ENCODE measurements at regions not wholly inside any gene's neighbourhood (a gene's known extent, or its start where the extent isn't known, plus 50 kb on each side); places are given as distances from the start of the nearest gene placed in this dataset.

GRCh38 chr10:94052281-94052680 lies 58.5 kb downstream of the PLCE1 start:
- TF ChIP-seq, protein P1, sequence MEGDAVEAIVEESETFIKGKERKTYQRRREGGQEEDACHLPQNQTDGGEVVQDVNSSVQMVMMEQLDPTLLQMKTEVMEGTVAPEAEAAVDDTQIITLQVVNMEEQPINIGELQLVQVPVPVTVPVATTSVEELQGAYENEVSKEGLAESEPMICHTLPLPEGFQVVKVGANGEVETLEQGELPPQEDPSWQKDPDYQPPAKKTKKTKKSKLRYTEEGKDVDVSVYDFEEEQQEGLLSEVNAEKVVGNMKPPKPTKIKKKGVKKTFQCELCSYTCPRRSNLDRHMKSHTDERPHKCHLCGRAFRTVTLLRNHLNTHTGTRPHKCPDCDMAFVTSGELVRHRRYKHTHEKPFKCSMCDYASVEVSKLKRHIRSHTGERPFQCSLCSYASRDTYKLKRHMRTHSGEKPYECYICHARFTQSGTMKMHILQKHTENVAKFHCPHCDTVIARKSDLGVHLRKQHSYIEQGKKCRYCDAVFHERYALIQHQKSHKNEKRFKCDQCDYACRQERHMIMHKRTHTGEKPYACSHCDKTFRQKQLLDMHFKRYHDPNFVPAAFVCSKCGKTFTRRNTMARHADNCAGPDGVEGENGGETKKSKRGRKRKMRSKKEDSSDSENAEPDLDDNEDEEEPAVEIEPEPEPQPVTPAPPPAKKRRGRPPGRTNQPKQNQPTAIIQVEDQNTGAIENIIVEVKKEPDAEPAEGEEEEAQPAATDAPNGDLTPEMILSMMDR (IDR thresholded peaks at IDR 0.05) = no peak
- no peak for TF ChIP-seq POLR2A (IDR thresholded peaks at IDR 0.05)

Measured in testis (tissue), 2 donors.